OCI-LY7 (cell line): ENCODE measurements at regions not wholly inside any gene's neighbourhood (a gene's known extent, or its start where the extent isn't known, plus 50 kb on each side); places are given as distances from the start of the nearest gene placed in this dataset.

Experiments
- CTCF ChIP-seq: fragments of 200-600 bp; sonication (generic); conservative IDR thresholded peaks from 2 replicates; pipeline ENCODE4 v1.5.1; 2014; ENCODE audit warnings: mild to moderate bottlenecking, antibody characterized with exemption, low read length, moderate library complexity, mixed read lengths
- EZH2phosphoT487 ChIP-seq: fragments of 200-600 bp; sonication (generic); IDR thresholded peaks from 2 replicates; pipeline ENCODE4 v1.6.1; 2018; ENCODE audit warnings: low read depth, borderline replicate concordance, mild to moderate bottlenecking, mixed run types, antibody characterized with exemption, low read length, moderate library complexity, mixed read lengths

DNA sequence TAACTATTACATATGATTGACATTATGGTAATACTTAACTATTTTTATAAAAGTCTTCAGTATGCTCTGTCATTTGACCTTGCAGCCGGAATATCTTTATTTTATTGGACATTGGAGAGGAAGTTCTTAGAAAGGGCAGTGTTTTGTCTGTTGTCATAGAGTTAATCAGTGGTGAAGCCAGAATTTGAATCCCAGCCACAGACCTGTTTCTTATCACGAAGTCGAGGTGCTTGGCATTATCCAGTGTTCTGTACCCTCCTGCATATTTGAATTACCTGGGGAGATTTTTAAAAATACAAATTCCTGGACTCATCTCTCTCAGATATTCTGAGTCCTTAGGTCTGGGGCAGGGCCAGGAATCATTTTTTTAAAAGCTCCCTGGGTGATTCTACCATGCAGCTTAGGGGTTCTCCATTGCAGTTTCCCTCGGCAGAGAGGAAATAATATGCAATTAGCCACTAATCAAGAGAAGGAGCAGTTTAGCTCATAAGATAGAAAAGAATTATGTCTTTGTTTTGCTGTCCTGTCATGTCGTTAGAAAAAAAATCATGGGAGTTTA lies 195.6 kb upstream of the CFAP20DC start:
- TF ChIP-seq CTCF: no peak
- no peak for TF ChIP-seq EZH2phosphoT487
